ENCODE measurements at regions not wholly inside any gene's neighbourhood (a gene's known extent, or its start where the extent isn't known, plus 50 kb on each side); places are given as distances from the start of the nearest gene placed in this dataset.

DNA sequence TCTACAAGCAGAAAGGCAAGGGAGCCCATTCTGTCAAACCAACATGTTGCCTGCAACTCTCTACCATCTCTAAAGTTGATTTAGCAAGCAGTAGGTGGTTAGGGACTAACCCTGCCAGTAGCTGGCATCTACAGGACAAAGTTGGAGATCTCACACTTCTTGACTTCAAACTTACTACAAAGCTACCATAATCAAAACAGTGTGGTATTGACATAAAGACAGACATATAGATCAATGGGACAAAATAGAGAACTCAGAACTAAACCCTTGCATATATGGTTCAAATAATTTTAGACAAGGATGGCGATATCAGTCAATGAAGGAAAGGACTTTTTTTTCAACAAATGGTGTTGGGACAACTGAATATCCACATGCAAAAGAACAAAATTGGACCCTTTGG, 84.9 kb downstream of the MAP3K8 start:
- TF ChIP-seq CTCF (IDR thresholded peaks at IDR 0.05) (no peak), POLR2A (IDR thresholded peaks at IDR 0.05) (no peak)

Data from adrenal gland (tissue), 5 donors.